ENCODE measurements at regions not wholly inside any gene's neighbourhood (a gene's known extent, or its start where the extent isn't known, plus 50 kb on each side); places are given as distances from the start of the nearest gene placed in this dataset.
"Not testable (repeated sequence)": the region's sequence is repeated elsewhere in the genome, so short reads cannot be mapped to it uniquely, and the experiment has no call there.

- no peak for DNase-seq (ENCODE audit: low spot score)
These were observed 852.8 kb upstream of the CTNND2 start for GRCh38 chr5:12757035-12757434.

- DNase-seq (ENCODE audit: low spot score): no peak
These were observed 841.3 kb upstream of the CTNND2 start for GRCh38 chr5:12745537-12745936.

GRCh38 chr5:12743582-12743981 is 839.3 kb upstream of the CTNND2 start:
- no peak for DNase-seq (ENCODE audit: low spot score)

DNA sequence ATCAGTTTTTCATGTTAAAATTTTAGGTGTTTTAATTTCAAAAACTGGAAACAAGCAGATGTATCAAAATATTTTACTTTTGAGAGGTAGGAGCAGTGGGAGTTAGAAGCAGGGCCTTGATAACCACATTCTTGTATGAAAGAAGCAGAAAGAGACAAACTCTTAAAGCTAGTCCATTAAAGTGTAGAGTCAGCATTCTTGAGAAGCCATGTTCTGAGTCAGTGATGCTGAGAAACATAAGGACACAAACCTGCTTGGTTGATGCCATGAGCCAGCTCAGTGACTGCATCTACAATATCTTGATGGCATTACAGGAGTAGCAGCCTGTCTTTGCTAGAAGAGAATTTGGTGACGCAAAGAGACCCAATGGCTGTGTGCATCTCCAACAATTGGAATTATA is 826.1 kb upstream of the CTNND2 start:
- no peak for DNase-seq (ENCODE audit: low spot score)

DNA sequence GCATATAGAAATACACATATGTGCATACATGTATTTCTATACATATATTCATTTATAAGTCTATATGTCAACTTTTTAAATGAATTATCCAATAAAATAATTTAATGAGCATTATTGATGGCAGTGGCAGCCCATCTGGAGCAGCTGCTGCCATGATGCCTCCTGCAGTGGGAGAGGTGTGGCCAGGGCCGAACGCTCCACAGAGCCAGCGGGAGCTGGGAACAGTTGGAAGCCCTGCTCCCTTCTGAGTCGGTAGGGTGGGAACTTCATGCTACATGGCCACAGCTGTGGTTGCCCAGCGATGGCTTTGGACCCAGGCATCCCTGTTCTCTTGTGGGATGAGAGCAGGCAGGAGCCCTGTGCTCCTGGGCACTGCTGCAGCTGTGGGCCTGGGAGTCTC is 812.4 kb upstream of the CTNND2 start:
- DNase-seq (ENCODE audit: low spot score): no peak

DNA sequence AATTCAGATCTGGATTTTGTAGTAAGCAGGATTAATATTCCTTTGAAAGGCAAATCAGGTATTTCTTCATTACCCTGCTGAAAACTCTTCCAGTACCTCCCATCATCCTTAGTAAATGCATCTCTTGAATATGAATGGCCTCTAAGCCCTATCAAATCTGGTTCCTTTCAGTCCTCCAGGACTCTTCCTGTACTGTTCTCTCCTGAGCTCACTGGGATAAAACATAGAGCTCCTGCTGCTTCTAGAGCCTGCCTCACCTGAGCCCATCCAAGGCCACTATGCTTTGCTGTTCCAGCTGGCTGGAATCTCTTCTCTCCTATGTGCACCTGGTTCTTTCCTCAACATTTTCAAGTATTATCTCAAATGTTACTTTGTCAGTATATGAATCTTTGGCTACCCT is 803.3 kb upstream of the CTNND2 start:
- no peak for DNase-seq (ENCODE audit: low spot score)

DNA sequence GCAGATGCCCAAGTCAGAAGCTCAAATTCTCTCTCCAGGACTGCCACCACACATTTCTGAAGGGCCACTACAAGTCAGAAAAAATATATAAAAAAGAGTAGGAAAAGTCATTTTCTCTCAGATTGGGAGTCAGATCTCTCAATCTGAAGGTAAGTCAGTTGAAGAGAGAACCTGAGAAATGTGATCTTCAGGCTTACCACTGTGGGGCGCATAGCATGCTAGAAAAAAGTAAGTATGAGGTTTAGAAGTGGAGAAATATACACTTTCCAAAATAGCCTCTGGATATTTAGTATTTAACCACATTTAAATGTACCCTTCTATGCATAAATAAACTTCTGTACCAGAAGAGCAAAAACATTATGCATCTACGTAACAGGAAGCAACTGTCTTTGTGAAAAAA is 800.7 kb upstream of the CTNND2 start:
- DNase-seq (ENCODE audit: low spot score): no peak

DNA sequence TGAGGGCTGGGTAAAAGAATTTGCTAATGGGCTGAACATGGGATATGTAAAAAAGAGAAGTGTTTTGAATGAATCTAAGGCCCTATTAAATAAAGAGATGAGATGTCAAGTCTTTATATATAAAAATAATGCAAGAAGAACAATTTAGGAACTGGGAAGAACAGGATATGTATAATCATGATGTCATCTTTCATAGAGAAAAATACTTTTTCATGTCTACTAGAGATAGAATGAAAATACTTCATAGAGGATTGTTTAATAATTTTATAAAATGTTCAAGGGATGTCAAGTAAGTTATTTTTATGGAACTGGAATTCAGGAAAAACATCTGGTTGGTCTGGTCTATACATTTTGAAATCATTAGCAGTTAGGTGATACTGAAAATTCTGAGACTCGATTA is 799.0 kb upstream of the CTNND2 start:
- DNase-seq (ENCODE audit: low spot score): no peak

DNA sequence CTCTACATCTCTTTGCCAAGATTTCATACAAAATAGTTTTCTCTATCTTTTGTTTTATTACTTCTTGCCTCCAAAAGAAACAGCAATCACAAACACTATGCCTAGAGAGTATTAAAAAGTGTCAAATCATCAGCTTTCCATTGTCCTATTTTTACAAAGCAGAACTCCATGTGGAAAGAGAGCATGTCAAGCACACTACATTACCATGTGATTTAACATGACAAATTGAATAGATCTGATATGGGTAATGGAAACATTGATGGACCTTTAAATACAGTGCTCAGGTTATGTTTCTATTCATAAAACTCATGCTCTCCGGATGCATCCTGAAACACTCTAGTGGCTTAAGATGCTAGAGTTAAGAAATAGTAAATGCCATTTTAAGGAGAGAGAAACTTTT is 791.4 kb upstream of the CTNND2 start:
- DNase-seq (ENCODE audit: low spot score): no peak

- no peak for DNase-seq (ENCODE audit: low spot score)
These were observed 787.1 kb upstream of the CTNND2 start for GRCh38 chr5:12691330-12691729.

DNA sequence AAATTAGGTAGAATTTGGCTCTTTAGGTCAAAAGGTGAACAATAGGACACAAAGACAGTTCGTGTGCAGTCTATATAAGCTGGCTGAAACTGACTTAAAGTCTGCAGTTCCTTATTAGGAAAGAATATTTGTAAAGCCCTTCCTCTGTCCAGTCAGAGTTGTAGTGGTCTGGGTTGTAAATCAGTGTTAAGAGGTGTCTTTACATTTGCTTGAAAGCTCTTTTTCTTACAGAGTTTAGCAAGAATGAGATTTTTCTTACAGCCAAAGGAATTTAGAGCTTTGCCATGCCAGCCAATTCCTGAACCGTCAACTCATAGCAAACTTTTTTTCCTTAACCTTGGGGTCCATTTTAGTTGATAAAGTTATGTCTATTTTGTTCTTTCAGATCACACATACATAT is 786.1 kb upstream of the CTNND2 start:
- DNase-seq (ENCODE audit: low spot score): no peak

GRCh38 chr5:12683249-12683648 is 779.0 kb upstream of the CTNND2 start:
- DNase-seq (ENCODE audit: low spot score): no peak

DNA sequence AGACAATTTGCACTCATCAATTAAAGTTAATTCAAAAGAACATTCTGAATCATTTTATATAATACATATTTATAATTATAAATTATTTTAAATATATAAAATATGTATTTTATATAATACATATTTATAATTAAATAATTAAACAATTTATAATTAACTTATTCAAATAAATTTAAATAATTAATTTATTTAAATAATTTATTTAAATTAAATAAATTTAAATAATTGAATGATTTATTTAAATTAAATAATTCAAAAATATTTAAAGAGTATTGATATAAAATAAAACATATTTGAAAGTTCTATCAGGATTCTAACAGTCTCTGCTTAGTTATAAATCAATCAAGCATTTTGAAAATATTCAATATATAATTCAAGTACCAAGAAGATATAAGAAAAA is 775.5 kb upstream of the CTNND2 start:
- no peak for DNase-seq (ENCODE audit: low spot score)

DNA sequence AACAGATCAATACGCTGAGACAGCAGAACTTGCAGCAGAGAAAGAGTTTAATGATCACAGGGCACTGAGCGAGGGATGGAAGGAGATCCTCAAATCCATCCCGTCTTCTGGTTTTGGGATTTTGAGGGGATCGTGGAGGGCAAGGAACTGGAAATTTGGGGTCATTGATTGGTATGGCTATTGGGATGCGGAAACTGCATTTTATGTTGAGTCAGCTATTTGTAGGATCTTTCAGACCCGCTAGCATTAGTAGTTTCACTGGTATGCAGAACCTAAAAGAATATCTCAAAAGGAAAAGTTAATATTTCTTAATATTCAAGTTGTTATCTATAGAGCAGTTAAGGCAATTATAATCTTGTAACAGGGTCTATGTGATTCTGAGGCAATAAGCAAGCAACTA is 771.7 kb upstream of the CTNND2 start:
- DNase-seq (ENCODE audit: low spot score): no peak

- no peak for DNase-seq (ENCODE audit: low spot score)
These were observed 767.9 kb upstream of the CTNND2 start for GRCh38 chr5:12672141-12672540.

DNA sequence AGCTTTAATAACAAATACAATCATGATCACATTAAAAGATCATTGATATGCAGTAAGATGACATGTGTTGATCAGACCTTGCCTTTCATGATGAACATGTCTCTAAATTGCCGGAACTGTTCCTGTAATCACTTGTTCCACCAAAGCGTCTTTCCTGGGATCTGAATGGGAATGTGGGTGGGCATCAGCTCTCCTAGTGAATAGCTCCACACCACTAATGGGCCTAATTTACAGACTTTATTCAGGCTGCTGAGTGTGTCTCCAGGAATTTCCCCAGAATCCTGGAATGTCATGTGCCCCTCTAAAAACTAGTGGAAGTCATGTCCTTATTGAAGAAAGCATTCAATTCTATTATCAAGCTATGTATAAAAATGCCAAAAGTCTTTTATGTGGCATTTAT is 765.1 kb upstream of the CTNND2 start:
- no peak for DNase-seq (ENCODE audit: low spot score)

DNA sequence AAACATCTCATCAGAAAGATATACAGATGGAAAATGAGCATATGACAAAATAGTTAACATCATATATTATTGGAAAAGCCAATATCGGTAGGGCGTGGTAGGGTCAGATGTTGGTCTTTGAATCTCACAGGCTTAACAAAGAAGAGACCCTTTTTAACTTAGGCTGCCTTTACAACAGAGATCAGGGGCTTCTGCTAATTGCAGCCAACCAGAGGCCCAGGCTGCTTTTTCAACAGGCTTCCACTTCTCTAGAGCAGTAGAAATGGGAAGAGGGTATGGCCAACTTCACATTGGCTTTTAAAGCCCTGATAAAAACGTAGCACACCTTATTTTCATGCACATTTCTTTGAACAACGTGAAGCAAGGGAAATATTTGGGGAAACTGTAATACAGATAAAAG is 764.3 kb upstream of the CTNND2 start:
- DNase-seq (ENCODE audit: low spot score): no peak

DNA sequence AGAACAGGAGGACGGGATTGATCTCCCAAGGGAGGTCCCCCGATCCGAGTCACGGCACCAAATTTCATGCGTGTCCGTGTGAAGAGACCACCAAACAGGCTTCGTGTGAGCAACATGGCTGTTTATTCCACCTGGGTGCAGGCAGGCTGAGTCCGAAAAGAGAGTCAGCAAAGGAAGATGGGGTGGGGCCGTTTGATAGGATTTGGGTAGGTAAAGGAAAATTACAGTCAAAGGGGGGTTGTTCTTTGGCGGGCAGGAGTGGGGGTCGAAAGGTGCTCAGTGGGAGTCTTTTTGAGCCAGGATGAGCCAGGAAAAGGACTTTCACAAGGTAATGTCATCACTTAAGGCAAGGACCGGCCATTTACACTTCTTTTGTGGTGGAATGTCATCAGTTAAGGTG is 763.6 kb upstream of the CTNND2 start:
- not testable (repeated sequence) for DNase-seq (ENCODE audit: low spot score)

DNA sequence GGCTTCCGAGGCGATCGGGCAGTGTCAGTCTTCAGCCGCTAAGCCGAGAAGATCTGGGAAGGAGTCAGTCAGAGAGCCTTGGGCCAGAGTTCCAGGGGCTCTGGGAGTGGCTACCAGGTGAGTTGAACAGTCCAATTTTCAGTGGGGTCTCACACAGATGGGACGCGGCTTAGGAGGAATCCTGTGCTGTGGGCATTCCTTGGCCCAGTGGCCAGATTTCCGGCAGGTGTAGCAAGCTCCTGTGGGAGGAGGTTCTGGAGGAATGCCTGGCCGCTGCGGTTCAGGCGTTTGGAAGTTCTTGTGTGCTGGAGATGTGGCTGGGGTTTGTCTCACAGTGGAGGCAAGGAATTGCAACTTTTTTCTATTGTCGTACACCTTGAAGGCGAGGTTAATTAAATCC is 761.5 kb upstream of the CTNND2 start:
- not testable (repeated sequence) for DNase-seq (ENCODE audit: low spot score)

DNA sequence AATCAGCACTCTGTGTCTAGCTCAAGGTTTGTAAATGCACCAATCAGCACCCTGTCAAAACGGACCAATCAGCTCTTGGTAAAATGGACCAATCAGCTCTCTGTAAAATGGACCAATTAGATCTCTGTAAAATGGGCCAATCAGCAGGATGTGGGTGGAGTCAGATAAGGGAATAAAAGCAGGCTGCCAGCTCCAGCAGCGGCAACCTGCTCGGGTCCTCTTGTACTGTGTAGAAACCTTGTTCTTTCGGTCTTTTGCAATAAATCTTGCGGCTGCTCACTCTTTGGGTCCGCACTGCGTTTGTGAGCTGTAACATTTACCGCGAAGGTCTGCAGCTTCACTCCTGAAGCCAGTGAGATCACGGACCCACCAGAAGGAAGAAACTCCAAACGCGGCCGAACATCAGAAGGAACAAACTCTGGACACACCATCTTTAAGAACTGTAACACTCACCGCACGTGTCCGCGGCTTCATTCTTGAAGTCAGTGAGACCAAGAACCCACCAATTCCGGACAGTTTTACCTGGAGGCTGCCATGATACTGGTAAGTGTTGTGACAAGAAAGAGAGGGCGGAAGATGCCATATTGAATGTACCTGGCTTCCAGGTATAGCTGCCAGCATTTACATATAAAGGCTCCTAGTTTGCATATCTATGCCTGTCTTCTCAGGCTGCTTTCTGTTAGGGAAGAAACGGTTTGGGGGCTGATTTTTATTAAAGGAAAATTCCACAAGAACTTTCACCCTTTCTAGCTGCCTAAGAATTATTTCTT is 758.5 kb upstream of the CTNND2 start:
- DNase-seq (ENCODE audit: low spot score): no peak

- DNase-seq (ENCODE audit: low spot score): no peak
These were observed 757.5 kb upstream of the CTNND2 start for GRCh38 chr5:12661617-12662370.

- not testable (repeated sequence) for DNase-seq (ENCODE audit: low spot score)
These were observed 756.2 kb upstream of the CTNND2 start for GRCh38 chr5:12660279-12661107.

- no peak for DNase-seq (ENCODE audit: low spot score)
These were observed 755.4 kb upstream of the CTNND2 start for GRCh38 chr5:12659686-12660085.

All from mucosa of gallbladder (tissue), 1 donor.